Astrocyte (in vitro differentiated cells and primary cell): ENCODE measurements at regions not wholly inside any gene's neighbourhood (a gene's known extent, or its start where the extent isn't known, plus 50 kb on each side); places are given as distances from the start of the nearest gene placed in this dataset.

ENCODE experiments used
- CTCF ChIP-seq: IDR thresholded peaks from 2 replicates; pipeline ENCODE4 v1.5.1; 2011; ENCODE audit warnings: low read depth, mild to moderate bottlenecking, inconsistent platforms, low read length, moderate library complexity; ENCODE audit not compliant: insufficient read depth
- EZH2 ChIP-seq: IDR thresholded peaks from 2 replicates; pipeline ENCODE4 v1.6.1; 2012; ENCODE audit warnings: mild to moderate bottlenecking, low read length, inconsistent platforms; ENCODE audit not compliant: insufficient read depth

DNA sequence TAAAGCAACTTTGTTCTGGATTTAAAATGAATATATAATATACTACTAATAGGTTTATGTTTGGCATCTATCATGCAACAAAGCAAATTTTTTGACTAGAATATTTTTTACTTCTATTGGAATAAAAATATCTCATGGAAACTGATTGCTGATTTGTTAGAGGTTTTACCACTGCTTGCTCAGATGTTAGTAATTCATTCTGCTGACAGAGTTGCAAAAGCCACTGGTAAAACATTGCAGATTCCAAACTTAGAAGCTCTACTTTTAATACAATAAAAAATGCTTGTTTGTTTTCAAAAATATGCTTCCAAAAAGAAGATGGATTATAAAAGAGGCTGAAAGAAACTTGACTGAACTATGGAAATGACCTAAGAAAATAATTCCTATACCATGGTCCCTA lies 795.2 kb downstream of the PCDH18 start:
- TF ChIP-seq CTCF (no peak), EZH2 (no peak)
